HG02885 (cell line): ENCODE measurements at regions not wholly inside any gene's neighbourhood (a gene's known extent, or its start where the extent isn't known, plus 50 kb on each side); places are given as distances from the start of the nearest gene placed in this dataset.

Experiments used
- ATAC-seq: cut with Tn5 transposase; IDR thresholded peaks from one replicate; pipeline ENCODE4 v1.9.1; 2021; ENCODE audit warnings: mild to moderate bottlenecking; ENCODE audit not compliant: unreplicated experiment, poor library complexity

- no peak for ATAC-seq
Observed at GRCh38 chr5:161235569-161235968, 311.0 kb downstream of the GABRB2 start.

GRCh38 chr5:161233553-161233952, 313.0 kb downstream of the GABRB2 start:
- no peak for ATAC-seq

GRCh38 chr5:161230221-161230620, 316.3 kb downstream of the GABRB2 start:
- ATAC-seq, result no peak

GRCh38 chr5:161219816-161220215, 326.7 kb downstream of the GABRB2 start:
- no peak for ATAC-seq

GRCh38 chr5:161216877-161217276, 329.6 kb downstream of the GABRB2 start:
- no peak for ATAC-seq

GRCh38 chr5:161212123-161212712, 334.3 kb downstream of the GABRB2 start:
- ATAC-seq, result no peak

GRCh38 chr5:161201558-161201957, 345.0 kb downstream of the GABRB2 start:
- no peak for ATAC-seq

GRCh38 chr5:161190778-161191177, 338.8 kb upstream of the ATP10B start:
- ATAC-seq, result no peak

GRCh38 chr5:161190086-161190485, 338.1 kb upstream of the ATP10B start:
- ATAC-seq, result no peak

GRCh38 chr5:161189452-161189851, 337.4 kb upstream of the ATP10B start:
- no peak for ATAC-seq

GRCh38 chr5:161183559-161183958, 331.5 kb upstream of the ATP10B start:
- ATAC-seq, result no peak

GRCh38 chr5:161176221-161176620, 324.2 kb upstream of the ATP10B start:
- ATAC-seq, result no peak

- ATAC-seq, result no peak
Observed at GRCh38 chr5:161169776-161170175, 317.8 kb upstream of the ATP10B start.

GRCh38 chr5:161167016-161167767, 315.2 kb upstream of the ATP10B start:
- ATAC-seq, result no peak

- no peak for ATAC-seq
Observed at GRCh38 chr5:161165998-161166660, 314.1 kb upstream of the ATP10B start.

- ATAC-seq, result no peak
Observed at GRCh38 chr5:161157925-161158324, 305.9 kb upstream of the ATP10B start.

GRCh38 chr5:161155451-161155850, 303.4 kb upstream of the ATP10B start:
- no peak for ATAC-seq

- no peak for ATAC-seq
Observed at GRCh38 chr5:161152415-161152940, 300.5 kb upstream of the ATP10B start.

- ATAC-seq, result no peak
Observed at GRCh38 chr5:161150441-161150988, 298.5 kb upstream of the ATP10B start.

- no peak for ATAC-seq
Observed at GRCh38 chr5:161149078-161149477, 297.1 kb upstream of the ATP10B start.
